ENCODE measurements at regions not wholly inside any gene's neighbourhood (a gene's known extent, or its start where the extent isn't known, plus 50 kb on each side); places are given as distances from the start of the nearest gene placed in this dataset.

- no peaks in the 10 kb centered on the region for H3K36me3 ChIP-seq (replicated peaks; ENCODE audit: control insufficient read depth, insufficient read depth, low read length)
- H3K27me3 ChIP-seq (ENCODE audit: control insufficient read depth, insufficient read depth, low read length): no peaks in the 10 kb centered on the region
- no peak overlapping the region for H3K4me3 ChIP-seq (ENCODE audit: insufficient read depth, low read depth, low read length)
- no peak for DNase-seq
These were observed 51.3 kb downstream of the KRTAP19-8 start for GRCh38 chr21:30986965-30987364.

GRCh38 chr21:30984889-30985288 lies 53.4 kb downstream of the KRTAP19-8 start:
- no peaks in the 10 kb centered on the region for H3K36me3 ChIP-seq (replicated peaks; ENCODE audit: control insufficient read depth, insufficient read depth, low read length)
- no peaks in the 10 kb centered on the region for H3K27me3 ChIP-seq (ENCODE audit: control insufficient read depth, insufficient read depth, low read length)
- no peak overlapping the region for H3K4me3 ChIP-seq (ENCODE audit: insufficient read depth, low read depth, low read length)
- no peak for DNase-seq

- peak; percentile 14 for DNase-seq
- H3K27me3 ChIP-seq (ENCODE audit: control insufficient read depth, insufficient read depth, low read length): no peaks in the 10 kb centered on the region
- no peak overlapping the region for H3K4me3 ChIP-seq (ENCODE audit: insufficient read depth, low read depth, low read length)
- no peaks in the 10 kb centered on the region for H3K36me3 ChIP-seq (replicated peaks; ENCODE audit: control insufficient read depth, insufficient read depth, low read length)
These were observed 56.9 kb downstream of the KRTAP19-8 start for GRCh38 chr21:30981403-30981802.

- Histone ChIP-seq H3K27me3 (ENCODE audit: control insufficient read depth, insufficient read depth, low read length) (no peaks in the 10 kb centered on the region), H3K4me3 (ENCODE audit: insufficient read depth, low read depth, low read length) (no peak overlapping the region), H3K36me3 (replicated peaks; ENCODE audit: control insufficient read depth, insufficient read depth, low read length) (no peaks in the 10 kb centered on the region)
- no peak for DNase-seq
These were observed 59.2 kb downstream of the KRTAP19-8 start for GRCh38 chr21:30979054-30979453.

GRCh38 chr21:30964283-30964682 lies 74.0 kb downstream of the KRTAP19-8 start:
- H3K36me3 ChIP-seq (replicated peaks; ENCODE audit: control insufficient read depth, insufficient read depth, low read length): no peaks in the 10 kb centered on the region
- no peak overlapping the region for H3K4me3 ChIP-seq (ENCODE audit: insufficient read depth, low read depth, low read length)
- DNase-seq: no peak
- H3K27me3 ChIP-seq (ENCODE audit: control insufficient read depth, insufficient read depth, low read length): no peaks in the 10 kb centered on the region

- Histone ChIP-seq H3K4me3 (ENCODE audit: insufficient read depth, low read depth, low read length) (no peak overlapping the region), H3K27me3 (ENCODE audit: control insufficient read depth, insufficient read depth, low read length) (no peaks in the 10 kb centered on the region), H3K36me3 (replicated peaks; ENCODE audit: control insufficient read depth, insufficient read depth, low read length) (no peaks in the 10 kb centered on the region)
- DNase-seq: no peak
These were observed 74.8 kb downstream of the KRTAP19-8 start for GRCh38 chr21:30963502-30963901.

GRCh38 chr21:30962013-30962412 lies 76.3 kb downstream of the KRTAP19-8 start:
- Histone ChIP-seq H3K4me3 (ENCODE audit: insufficient read depth, low read depth, low read length) (no peak overlapping the region), H3K27me3 (ENCODE audit: control insufficient read depth, insufficient read depth, low read length) (no peaks in the 10 kb centered on the region), H3K36me3 (replicated peaks; ENCODE audit: control insufficient read depth, insufficient read depth, low read length) (no peaks in the 10 kb centered on the region)
- no peak for DNase-seq

GRCh38 chr21:30958741-30959140 lies 77.4 kb upstream of the KRTAP11-1 start:
- no peaks in the 10 kb centered on the region for H3K27me3 ChIP-seq (ENCODE audit: control insufficient read depth, insufficient read depth, low read length)
- H3K36me3 ChIP-seq (replicated peaks; ENCODE audit: control insufficient read depth, insufficient read depth, low read length): no peaks in the 10 kb centered on the region
- no peak for DNase-seq
- H3K4me3 ChIP-seq (ENCODE audit: insufficient read depth, low read depth, low read length): no peak overlapping the region

- no peaks in the 10 kb centered on the region for H3K36me3 ChIP-seq (replicated peaks; ENCODE audit: control insufficient read depth, insufficient read depth, low read length)
- H3K4me3 ChIP-seq (ENCODE audit: insufficient read depth, low read depth, low read length): no peak overlapping the region
- DNase-seq: no peak
- no peaks in the 10 kb centered on the region for H3K27me3 ChIP-seq (ENCODE audit: control insufficient read depth, insufficient read depth, low read length)
These were observed 75.6 kb upstream of the KRTAP11-1 start for GRCh38 chr21:30957010-30957409.

- Histone ChIP-seq H3K4me3 (ENCODE audit: insufficient read depth, low read depth, low read length) (no peak overlapping the region), H3K36me3 (replicated peaks; ENCODE audit: control insufficient read depth, insufficient read depth, low read length) (no peaks in the 10 kb centered on the region), H3K27me3 (ENCODE audit: control insufficient read depth, insufficient read depth, low read length) (no peaks in the 10 kb centered on the region)
- DNase-seq: no peak
These were observed 72.2 kb upstream of the KRTAP11-1 start for GRCh38 chr21:30953605-30954004.

- Histone ChIP-seq H3K27me3 (ENCODE audit: control insufficient read depth, insufficient read depth, low read length) (no peaks in the 10 kb centered on the region), H3K36me3 (replicated peaks; ENCODE audit: control insufficient read depth, insufficient read depth, low read length) (no peaks in the 10 kb centered on the region), H3K4me3 (ENCODE audit: insufficient read depth, low read depth, low read length) (no peak overlapping the region)
- DNase-seq: no peak
These were observed 65.8 kb upstream of the KRTAP11-1 start for GRCh38 chr21:30947141-30947540.

GRCh38 chr21:30943920-30944319 lies 62.5 kb upstream of the KRTAP11-1 start:
- Histone ChIP-seq H3K27me3 (ENCODE audit: control insufficient read depth, insufficient read depth, low read length) (no peaks in the 10 kb centered on the region), H3K36me3 (replicated peaks; ENCODE audit: control insufficient read depth, insufficient read depth, low read length) (no peaks in the 10 kb centered on the region), H3K4me3 (ENCODE audit: insufficient read depth, low read depth, low read length) (no peak overlapping the region)
- no peak for DNase-seq

GRCh38 chr21:30943243-30943642 lies 61.9 kb upstream of the KRTAP11-1 start:
- Histone ChIP-seq H3K27me3 (ENCODE audit: control insufficient read depth, insufficient read depth, low read length) (no peaks in the 10 kb centered on the region), H3K4me3 (ENCODE audit: insufficient read depth, low read depth, low read length) (no peak overlapping the region), H3K36me3 (replicated peaks; ENCODE audit: control insufficient read depth, insufficient read depth, low read length) (no peaks in the 10 kb centered on the region)
- no peak for DNase-seq

GRCh38 chr21:30942192-30942591 lies 60.8 kb upstream of the KRTAP11-1 start:
- no peak for DNase-seq
- no peak overlapping the region for H3K4me3 ChIP-seq (ENCODE audit: insufficient read depth, low read depth, low read length)
- H3K27me3 ChIP-seq (ENCODE audit: control insufficient read depth, insufficient read depth, low read length): no peaks in the 10 kb centered on the region
- H3K36me3 ChIP-seq (replicated peaks; ENCODE audit: control insufficient read depth, insufficient read depth, low read length): no peaks in the 10 kb centered on the region

GRCh38 chr21:30936207-30936606 lies 54.8 kb upstream of the KRTAP11-1 start:
- DNase-seq: no peak
- Histone ChIP-seq H3K27me3 (ENCODE audit: control insufficient read depth, insufficient read depth, low read length) (no peaks in the 10 kb centered on the region), H3K36me3 (replicated peaks; ENCODE audit: control insufficient read depth, insufficient read depth, low read length) (no peaks in the 10 kb centered on the region), H3K4me3 (ENCODE audit: insufficient read depth, low read depth, low read length) (no peak overlapping the region)

- DNase-seq: no peak
- no peaks in the 10 kb centered on the region for H3K36me3 ChIP-seq (replicated peaks; ENCODE audit: control insufficient read depth, insufficient read depth, low read length)
- H3K27me3 ChIP-seq (ENCODE audit: control insufficient read depth, insufficient read depth, low read length): no peaks in the 10 kb centered on the region
- H3K4me3 ChIP-seq (ENCODE audit: insufficient read depth, low read depth, low read length): no peak overlapping the region
These were observed 54.4 kb upstream of the KRTAP11-1 start for GRCh38 chr21:30935889-30936168.

All from H7 (cell line).